ENCODE measurements at regions not wholly inside any gene's neighbourhood (a gene's known extent, or its start where the extent isn't known, plus 50 kb on each side); places are given as distances from the start of the nearest gene placed in this dataset.

GRCh38 chr12:97276661-97277429 lies 185.8 kb upstream of the RMST start:
- no peak for DNase-seq

DNA sequence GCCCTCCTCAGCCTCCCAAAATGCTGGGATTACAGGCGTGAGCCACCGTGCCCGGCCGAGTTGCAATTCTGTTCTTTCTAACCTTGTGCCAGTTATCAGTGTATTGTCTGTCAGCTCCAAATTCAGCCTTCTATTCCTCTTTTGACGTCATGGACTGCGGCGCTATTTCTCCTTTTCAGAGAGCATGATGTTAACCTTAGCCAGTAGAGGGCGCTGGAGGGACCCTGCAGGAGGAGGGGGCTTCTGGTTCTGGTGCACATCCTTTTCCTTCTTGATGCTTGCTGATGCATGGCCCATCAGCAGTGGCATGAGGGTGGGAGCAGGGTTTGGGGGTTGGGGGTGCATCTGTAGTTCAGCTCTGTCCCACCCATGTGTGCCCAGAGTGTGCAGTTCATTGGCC lies 179.3 kb upstream of the RMST start:
- no peak for DNase-seq

DNA sequence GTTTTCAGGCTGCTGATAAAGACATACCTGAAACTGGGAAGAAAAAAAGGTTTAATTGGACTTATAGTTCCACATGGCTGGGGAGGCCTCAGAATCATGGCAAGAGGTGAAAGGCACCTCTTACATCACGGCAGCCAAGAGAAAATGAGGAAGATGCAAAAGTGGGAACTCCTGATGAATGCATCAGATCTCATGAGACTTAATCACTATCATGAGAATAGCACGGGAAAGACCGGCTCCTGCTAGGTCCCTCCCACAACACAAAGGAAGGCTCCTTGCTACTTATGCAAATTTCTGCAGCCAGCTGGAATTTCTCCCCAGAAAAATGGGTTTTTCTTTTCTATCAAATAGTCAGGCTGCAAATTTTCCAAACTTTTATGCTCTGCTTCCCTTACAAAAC lies 174.1 kb upstream of the RMST start:
- no peak for DNase-seq

DNA sequence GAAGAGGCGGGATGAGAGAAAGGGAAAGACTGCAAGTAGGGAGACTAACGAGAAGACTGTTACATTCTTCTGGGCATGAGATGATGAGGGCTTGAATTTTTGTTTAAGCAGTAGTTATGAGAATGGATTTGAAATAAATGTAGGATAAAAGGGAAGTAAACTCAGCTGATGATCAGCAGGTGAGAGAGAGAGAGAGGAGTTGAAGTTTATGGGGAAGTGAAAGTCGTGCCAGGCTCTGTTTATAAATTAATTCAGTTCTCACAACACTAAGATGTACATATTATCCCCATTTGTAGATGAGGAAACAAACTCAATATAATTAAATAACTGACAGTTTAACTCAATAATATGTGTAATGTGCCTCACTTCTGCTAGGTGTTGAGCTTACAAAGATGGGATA lies 170.0 kb upstream of the RMST start:
- no peak for DNase-seq

DNA sequence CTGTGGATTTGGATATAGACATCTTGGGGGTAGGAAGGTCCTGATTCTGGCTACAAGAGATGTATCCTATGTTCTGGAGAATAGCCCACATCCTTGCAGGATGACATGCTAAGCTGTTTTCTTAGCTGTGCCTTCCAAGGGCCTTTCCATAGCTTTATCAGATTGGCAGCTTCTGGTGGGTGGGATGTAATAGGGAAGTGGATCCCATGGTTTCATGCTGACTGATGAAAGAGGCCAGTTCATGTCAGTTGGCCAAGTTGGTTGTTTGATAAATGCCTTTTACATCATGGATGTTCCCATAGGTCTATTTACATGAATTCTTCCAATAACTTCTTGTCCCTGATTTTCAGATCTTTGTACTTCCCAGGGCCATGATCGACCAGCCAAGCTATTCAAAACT lies 169.1 kb upstream of the RMST start:
- no peak for DNase-seq

DNA sequence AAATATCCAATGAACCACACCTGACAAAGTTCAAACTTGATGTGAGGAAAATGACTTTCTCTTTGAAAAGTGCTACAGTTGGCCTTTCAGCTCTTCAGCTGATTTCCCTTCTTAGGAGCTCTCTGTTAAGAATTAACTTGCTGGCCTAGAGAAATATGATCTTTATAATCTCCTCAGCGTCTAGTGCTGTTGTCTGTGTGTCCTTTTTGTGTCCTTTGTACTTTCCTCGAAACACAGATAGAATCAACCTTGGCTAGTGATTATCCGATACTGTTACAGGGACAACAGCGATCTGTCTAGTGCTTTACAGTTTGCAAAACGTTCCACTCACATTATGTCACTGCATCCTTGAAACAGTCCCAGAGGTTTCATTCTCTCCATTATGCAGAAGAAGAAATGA lies 162.8 kb upstream of the RMST start:
- no peak for DNase-seq

DNA sequence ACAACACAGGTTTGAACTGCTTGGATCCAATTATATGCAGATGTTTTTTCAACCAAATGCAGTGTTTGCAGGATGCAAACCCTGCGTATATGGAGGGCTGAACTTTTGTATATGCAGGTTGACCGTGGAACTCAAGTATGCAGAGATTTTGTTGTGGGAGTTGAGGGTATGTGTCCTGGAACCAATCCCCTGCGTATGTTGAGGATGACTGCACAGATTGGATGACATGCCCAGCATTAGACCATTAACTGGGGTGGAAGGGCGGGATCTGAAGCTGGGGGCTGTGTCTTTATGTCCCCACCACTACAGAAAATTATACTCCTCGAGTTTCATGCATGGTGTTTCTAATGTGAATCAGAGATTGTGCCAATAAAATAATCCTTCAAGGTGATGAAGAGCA lies 162.2 kb upstream of the RMST start:
- DNase-seq: no peak

DNA sequence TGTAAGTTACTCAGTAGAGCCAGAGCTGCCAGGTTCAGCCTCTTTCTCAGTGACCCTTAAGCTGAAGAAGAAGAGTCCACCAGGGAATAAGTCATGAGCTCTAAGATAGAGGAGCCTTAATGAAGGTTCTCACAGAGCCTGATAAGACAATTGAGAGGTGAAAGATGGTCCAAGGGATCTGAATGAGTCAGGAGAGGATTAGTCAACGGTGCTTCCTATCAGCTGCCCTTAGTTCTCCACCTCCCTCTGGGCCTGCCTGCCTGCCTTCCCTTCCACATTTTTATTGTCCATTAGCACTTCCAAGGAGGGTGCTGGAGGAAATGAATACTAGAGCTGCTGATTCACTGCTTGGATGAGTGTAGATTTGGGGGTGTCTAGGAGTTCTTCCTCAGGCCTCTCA lies 161.7 kb upstream of the RMST start:
- no peak for DNase-seq

- no peak for DNase-seq
Observed at GRCh38 chr12:97301576-97301975, 161.0 kb upstream of the RMST start.

DNA sequence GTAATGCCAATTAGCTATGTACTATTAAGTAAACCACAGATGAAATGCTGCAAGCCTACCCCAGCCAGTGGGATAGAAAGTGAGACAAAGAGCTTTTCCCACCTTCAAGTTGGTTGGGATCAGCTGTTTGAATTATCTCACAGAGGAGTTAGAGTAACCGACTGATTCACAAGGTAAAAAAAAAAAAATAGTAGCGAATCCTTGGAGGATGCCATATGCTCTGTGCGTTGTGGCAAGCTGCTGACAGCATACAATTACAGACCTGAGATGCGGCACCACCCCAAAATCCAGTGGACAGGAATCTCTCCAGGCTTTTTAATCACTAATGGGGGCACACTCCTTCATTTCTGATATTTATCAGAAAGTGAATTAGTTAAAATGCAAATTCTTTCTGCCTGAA lies 157.0 kb upstream of the RMST start:
- no peak for DNase-seq

GRCh38 chr12:97306147-97306546 lies 156.5 kb upstream of the RMST start:
- no peak for DNase-seq

- DNase-seq: no peak
Observed at GRCh38 chr12:97308576-97309198, 153.9 kb upstream of the RMST start.

- no peak for DNase-seq
Observed at GRCh38 chr12:97309921-97310320, 152.7 kb upstream of the RMST start.

- no peak for DNase-seq
Observed at GRCh38 chr12:97312570-97313135, 150.0 kb upstream of the RMST start.

DNA sequence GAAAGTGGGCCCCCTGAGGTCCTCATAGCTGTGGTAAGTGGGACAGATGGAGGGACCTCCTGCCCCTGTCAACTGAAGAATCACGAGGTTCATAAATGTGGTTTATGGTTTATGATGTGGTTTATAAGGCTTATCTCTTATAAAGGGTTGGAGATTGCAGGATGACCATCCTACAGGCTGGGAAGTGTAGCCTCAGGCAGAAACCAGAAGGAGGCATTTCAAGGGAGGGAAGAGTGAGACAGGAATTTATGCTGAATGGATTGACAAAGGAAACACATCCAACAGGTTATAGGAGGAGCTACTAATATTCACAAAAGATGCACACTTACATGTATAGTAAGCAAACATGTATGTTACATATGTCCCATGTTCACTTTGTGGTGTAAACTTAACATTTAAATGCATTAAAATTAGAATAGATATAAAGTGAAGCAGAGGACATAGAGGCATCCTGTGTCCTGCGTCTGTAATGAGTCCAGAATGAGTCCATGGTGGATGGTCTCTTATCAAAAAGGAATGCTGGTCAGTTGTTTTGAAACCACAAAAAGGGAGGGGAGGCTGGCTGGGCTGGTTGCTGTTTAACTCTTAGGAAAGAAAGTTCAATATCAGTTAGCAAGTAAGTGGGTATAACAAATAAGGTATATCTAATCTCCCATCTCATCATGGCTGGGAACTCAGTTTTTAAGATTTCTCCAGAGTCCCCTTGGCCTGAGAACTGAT lies 149.0 kb upstream of the RMST start:
- DNase-seq: no peak

DNA sequence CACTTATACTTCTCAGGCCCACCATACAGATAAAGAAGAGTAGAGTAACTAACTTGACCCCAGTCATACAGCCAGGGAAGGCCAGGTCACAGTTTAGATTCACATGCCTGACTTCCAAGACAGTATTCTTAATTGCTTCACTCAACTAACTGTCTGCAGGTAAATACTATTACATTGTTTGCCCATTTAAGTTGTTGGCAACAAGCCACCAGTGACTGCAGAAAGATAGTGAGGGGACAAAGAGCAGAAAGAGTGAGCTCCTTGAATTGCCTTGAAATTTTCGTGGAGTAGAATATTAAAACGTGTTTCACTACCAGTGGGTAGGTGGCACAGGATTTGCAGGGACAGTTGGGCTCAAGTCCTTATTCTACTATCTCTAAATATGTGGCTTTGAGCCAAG lies 146.3 kb upstream of the RMST start:
- no peak for DNase-seq

DNA sequence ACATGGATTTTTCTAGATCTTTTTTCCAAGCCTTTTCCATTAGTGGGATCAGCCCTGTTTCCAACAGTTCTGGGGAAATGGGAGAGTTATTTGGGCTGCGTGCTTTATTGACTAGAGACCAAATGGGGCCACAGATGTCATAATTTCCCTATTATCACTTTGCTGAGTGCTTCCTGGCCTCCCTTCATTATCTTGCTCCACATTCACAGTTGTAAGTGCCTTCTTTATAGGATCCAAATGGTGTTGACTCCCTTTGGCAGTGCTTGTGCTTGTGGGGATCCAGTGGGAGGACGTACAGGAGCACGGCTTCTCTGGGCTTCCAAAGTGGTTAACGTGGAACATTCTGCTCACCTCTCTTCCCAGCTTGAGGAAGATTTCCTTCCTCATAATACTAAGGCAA lies 141.0 kb upstream of the RMST start:
- no peak for DNase-seq

DNA sequence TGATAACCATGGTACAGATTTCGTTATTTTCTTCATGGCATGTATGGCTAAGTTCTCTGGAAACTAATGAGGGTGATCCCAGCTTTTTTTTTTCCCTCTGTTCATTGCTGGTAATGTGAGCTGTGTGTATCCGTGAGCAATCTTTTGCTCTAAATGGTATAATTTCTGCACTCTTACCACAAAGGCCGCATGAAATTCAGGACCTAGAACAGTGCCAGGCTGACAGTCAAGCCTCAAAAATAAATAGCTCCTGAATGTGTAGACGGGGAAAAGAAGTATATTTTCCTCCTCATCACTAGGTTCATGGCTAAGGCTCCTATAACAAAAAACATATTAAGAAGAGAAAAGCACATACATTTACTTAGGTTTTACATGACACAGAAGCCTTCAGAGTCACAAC lies 140.2 kb upstream of the RMST start:
- no peak for DNase-seq

- no peak for DNase-seq
Observed at GRCh38 chr12:97323154-97323553, 139.4 kb upstream of the RMST start.

GRCh38 chr12:97324471-97324870 lies 138.1 kb upstream of the RMST start:
- DNase-seq: no peak

GRCh38 chr12:97335115-97335514 lies 127.5 kb upstream of the RMST start:
- no peak for DNase-seq

DNA sequence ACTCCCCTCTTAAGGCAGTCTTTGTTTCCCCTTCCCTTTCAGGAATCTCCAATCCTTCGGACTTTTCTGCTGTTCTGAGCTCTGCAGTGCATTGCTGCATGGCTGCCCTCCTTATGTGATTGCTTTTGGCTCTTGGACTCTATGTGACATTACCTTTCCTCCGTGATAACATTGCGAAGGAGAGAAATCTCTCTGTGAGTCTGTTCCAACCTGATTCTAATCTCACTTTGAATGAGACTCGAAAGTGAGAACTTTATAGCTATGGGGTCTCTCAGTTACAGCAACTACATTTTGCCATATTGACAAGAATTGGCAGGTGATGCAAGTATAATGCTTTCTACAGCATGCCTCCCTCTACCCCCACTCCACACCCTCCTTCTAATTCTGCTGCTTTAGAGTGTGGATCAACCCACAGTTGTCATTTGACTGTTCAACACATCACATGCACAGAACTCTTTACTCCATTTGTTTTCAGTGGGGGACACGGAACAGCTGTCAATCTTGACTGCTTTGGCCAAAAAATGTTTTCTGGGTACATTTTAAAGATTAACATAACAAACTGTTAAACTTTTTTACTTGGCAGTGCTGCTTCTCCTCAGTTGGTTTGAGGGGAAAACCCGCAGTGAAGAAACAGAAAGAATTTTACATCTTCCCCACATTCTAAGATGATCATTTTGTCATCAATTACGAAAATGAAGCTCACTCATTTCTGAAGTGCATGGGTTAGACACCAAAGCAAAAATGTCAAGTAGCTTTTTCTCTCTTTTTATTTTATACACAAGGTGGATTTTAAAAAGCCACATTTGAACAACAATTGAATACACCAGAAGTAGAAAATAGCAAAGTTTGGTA lies 125.5 kb upstream of the RMST start:
- no peak for DNase-seq

- DNase-seq: no peak
Observed at GRCh38 chr12:97342130-97342529, 120.5 kb upstream of the RMST start.
